Adrenal gland (tissue), 9 donors: ENCODE measurements at regions not wholly inside any gene's neighbourhood (a gene's known extent, or its start where the extent isn't known, plus 50 kb on each side); places are given as distances from the start of the nearest gene placed in this dataset.

Experiments used
- DNase-seq, 7 donors: peaks; one replicate each; pipeline ENCODE4 v3.0.0-alpha.2; 2019 to 2020
- H3K27ac ChIP-seq, 5 donors: fragments of 200-600 bp; sonication (generic) in 4 of 5; 1 replicate in 3 of 5; 2 replicates in 2 of 5; pipeline versions ENCODE4 v1.5.1 to v1.8.0; 2016 to 2020; ENCODE audit warnings: mild to moderate bottlenecking in 1 of 5
- H3K27me3 ChIP-seq: fragments of 200-600 bp; 2 replicates; pipeline ENCODE4 v1.8.0; 2021
- H3K36me3 ChIP-seq, 2 donors: fragments of 200-600 bp; replicated peaks in 1 of 2; 1 replicate in 1 of 2; 2 replicates in 1 of 2; pipeline versions ENCODE4 v1.5.1 to v1.8.0; 2018 to 2022
- H3K4me1 ChIP-seq, 2 donors: fragments of 200-600 bp; replicated peaks in 1 of 2; 1 replicate in 1 of 2; 2 replicates in 1 of 2; pipeline versions ENCODE4 v1.5.1 to v1.8.0; 2018 to 2021
- H3K4me3 ChIP-seq, 4 donors: fragments of 200-600 bp; sonication (generic) in 3 of 4; one replicate each; pipeline ENCODE4 v1.5.1; 2016 to 2018
- H3K9me3 ChIP-seq, 3 donors: fragments of 200-600 bp; sonication (generic) in 1 of 3; replicated peaks in 1 of 3; 1 replicate in 2 of 3; 2 replicates in 1 of 3; pipeline versions ENCODE4 v1.5.1 to v1.8.0; 2016 to 2021
- CTCF ChIP-seq, 6 experiments: fragments of 450-650 bp in 4 of 6; fragments of 200-600 bp in 2 of 6; sonication (generic) in 1 of 6; IDR thresholded peaks; 1 replicate in 5 of 6; 2 replicates in 1 of 6; pipeline versions ENCODE4 v1.5.1 to v1.8.0; 2016 to 2021; ENCODE audit warnings: antibody characterized with exemption in 6 of 6, mild to moderate bottlenecking in 2 of 6, moderate library complexity in 1 of 6
- POLR2A ChIP-seq, 2 donors: fragments of 450-650 bp; IDR thresholded peaks; one replicate each; pipeline ENCODE4 v1.6.1; 2017; ENCODE audit warnings: antibody characterized with exemption in 2 of 2, mild to moderate bottlenecking in 2 of 2, moderate library complexity in 1 of 2
- WGBS, 4 donors: extraction: QIAGEN DNeasy Blood & Tissue Kit in 2 of 4; methylation state at CpG; one replicate each; pipeline versions ENCODE4 v1.1.5 to v1.1.7; 2013 to 2017; 5-methylcytosine and 5-hydroxymethylcytosine counted together
- intact Hi-C, 2 donors: fragments of 100-400 bp; cut with DNase I; formaldehyde crosslinking; loops; one replicate each; pipeline versions ENCODE4 v1.14.1 to v1.15.0; 2022 to 2023
- donor health status: healthy with polysubstance abuse.
- donor health status: Bipolar disorder and iron deficiency.
- donor health status: DM: yes; HTN: yes; CAD: no.
- donor health status: DM: no; HTN: no; CAD: no.
- donor health status: DM: no; HTN: no; CAD: no.

DNA sequence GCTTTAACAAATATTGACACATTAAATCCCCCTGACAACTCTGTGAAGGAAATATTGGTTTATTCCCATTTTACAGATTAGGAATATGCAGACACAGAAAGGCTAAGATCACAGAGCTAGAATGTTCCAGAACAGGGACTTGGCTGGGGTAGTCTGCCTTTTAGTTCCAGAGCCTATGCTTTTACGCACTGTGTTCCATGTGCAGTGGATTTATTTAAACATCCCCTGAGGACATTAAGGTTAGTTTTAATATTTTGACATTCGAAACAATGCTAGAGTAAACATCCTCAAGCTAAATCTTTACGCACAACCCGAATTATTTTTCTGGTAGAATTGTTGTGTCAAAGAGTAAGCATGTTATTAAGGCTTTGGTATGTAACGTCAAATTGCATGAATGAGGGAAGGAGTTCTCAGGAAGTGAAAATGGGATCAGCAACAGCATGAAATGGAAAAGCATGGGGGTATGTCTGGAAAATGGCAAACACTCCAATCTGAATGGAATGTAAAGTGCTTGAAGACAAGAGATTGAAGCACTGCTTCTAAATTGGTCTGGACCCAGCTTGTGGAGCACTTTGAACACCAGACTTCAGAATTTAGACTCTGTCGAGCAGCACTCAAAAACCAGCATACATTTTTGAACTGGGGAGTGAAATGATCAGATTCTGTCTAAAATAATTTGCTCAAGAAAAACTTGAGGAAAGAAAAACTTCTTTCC, 429.9 kb downstream of the CD83 start:
- WGBS, 4 donors: 83 to 90% (median 87%) methylated on average over 6 of the region's 6 CpGs
- Histone ChIP-seq H3K4me1 (no peaks in the 10 kb centered on the region), H3K27me3 (no peaks in the 10 kb centered on the region), H3K27ac (no peak overlapping the region), H3K9me3 (no peaks in the 10 kb centered on the region), H3K4me3 (no peak overlapping the region), H3K36me3 (no peaks in the 10 kb centered on the region)
- DNase-seq: no peak
- no peak for TF ChIP-seq POLR2A (IDR thresholded peaks at IDR 0.05)
- TF ChIP-seq CTCF (IDR thresholded peaks at IDR 0.05): no peak
- intact Hi-C loops: no loop called here

DNA sequence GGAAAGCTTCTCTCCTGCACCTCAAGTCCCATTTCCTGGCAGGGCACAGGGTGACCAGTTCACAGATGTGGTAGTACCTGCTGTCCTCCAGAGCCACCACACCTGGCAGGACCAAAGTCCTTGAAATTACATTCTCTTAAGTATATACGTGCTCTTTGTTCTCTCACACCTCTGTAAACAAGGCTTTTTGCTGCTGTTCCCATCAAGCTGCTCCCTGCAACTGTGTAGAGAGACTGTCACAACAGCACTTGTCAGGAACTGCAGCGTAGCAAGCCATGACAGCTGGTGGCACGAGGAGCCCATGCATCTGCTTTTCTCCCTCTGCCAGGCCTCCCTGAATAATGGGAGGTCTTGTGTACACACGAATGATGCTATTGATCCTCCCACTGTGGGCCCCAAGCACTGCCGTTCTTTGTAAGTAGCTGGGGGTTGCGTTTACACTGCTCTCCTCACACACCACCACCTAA, 431.8 kb downstream of the CD83 start:
- H3K4me3 ChIP-seq: no peak overlapping the region
- 55 to 70% (median 64%) methylated on average over 6 of the region's 6 CpGs for WGBS, 4 donors
- intact Hi-C loops: no loop called here
- TF ChIP-seq CTCF (IDR thresholded peaks at IDR 0.05) (no peak), POLR2A (IDR thresholded peaks at IDR 0.05) (no peak)
- DNase-seq: no peak
- no peaks in the 10 kb centered on the region for H3K36me3 ChIP-seq
- no peak overlapping the region for H3K27ac ChIP-seq
- H3K9me3 ChIP-seq: no peaks in the 10 kb centered on the region
- H3K4me1 ChIP-seq: no peaks in the 10 kb centered on the region
- H3K27me3 ChIP-seq: no peaks in the 10 kb centered on the region

GRCh38 chr6:14549871-14550270, 432.3 kb downstream of the CD83 start:
- TF ChIP-seq CTCF (IDR thresholded peaks at IDR 0.05) (no peak), POLR2A (IDR thresholded peaks at IDR 0.05) (no peak)
- no peaks in the 10 kb centered on the region for H3K4me1 ChIP-seq
- no peak overlapping the region for H3K4me3 ChIP-seq
- no peaks in the 10 kb centered on the region for H3K27me3 ChIP-seq
- H3K36me3 ChIP-seq: no peaks in the 10 kb centered on the region
- WGBS, 4 donors: 92 to 100% (median 95%) methylated on average over 3 of the region's 3 CpGs
- H3K27ac ChIP-seq: no peak overlapping the region
- no peaks in the 10 kb centered on the region for H3K9me3 ChIP-seq
- no peak for DNase-seq
- intact Hi-C loops: no loop called here

DNA sequence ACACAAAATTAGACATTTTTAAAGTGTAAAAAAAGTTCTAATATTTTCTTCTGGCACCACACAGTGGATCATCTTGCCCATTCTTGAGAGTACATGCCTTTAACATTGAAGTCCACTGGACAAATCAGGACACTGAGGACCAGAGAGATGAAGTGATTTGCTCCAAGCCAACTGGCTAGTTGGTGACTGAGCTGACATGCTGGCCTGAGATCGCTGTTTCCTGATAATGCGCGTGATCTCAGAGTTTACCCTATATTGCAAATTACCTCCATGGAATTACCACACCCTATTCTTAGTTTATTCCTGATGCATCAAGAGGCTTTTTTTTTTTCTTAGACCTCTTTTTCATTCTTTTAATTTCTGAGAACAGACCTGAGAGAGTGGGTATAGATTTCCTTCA, 432.8 kb downstream of the CD83 start:
- no peak overlapping the region for H3K4me3 ChIP-seq
- no peaks in the 10 kb centered on the region for H3K4me1 ChIP-seq
- DNase-seq: no peak
- intact Hi-C loops: no loop called here
- no peaks in the 10 kb centered on the region for H3K9me3 ChIP-seq
- H3K27ac ChIP-seq: no peak overlapping the region
- no peaks in the 10 kb centered on the region for H3K36me3 ChIP-seq
- no peak for TF ChIP-seq CTCF (IDR thresholded peaks at IDR 0.05)
- no peak for TF ChIP-seq POLR2A (IDR thresholded peaks at IDR 0.05)
- 93 to 98% (median 96%) methylated on average over 3 of the region's 3 CpGs for WGBS, 4 donors
- no peaks in the 10 kb centered on the region for H3K27me3 ChIP-seq
